ENCODE measurements at regions not wholly inside any gene's neighbourhood (a gene's known extent, or its start where the extent isn't known, plus 50 kb on each side); places are given as distances from the start of the nearest gene placed in this dataset.

- TF ChIP-seq CTCF (IDR thresholded peaks at IDR 0.05) (no peak), POLR2A (IDR thresholded peaks at IDR 0.05) (no peak), POLR2AphosphoS5 (IDR thresholded peaks at IDR 0.05) (no peak)
Observed at GRCh38 chr17:79214459-79214858, 139.8 kb downstream of the ENGASE start.

Data from breast epithelium (tissue), 3 donors.